Heart left ventricle (tissue), 13 donors: ENCODE measurements at regions not wholly inside any gene's neighbourhood (a gene's known extent, or its start where the extent isn't known, plus 50 kb on each side); places are given as distances from the start of the nearest gene placed in this dataset.

Experiments
- CTCF ChIP-seq, 12 donors: fragments of 200-600 bp; sonication (generic) in 4 of 12; IDR thresholded peaks; one replicate each; pipeline versions ENCODE4 v1.5.0 to v1.8.0; 2018 to 2022; ENCODE audit warnings: antibody characterized with exemption in 12 of 12, mild to moderate bottlenecking in 5 of 12
- POLR2A ChIP-seq, 2 donors: fragments of 450-650 bp; IDR thresholded peaks; one replicate each; pipeline ENCODE4 v1.6.1; 2017; ENCODE audit warnings: antibody characterized with exemption in 2 of 2, mild to moderate bottlenecking in 2 of 2, moderate library complexity in 2 of 2
- donor health status: ischemic (EF 13 %, LVEDD 7.1; RV severe dilation, severe dysfunction).
- donor health status: DM: no; HTN: yes; CAD: no.
- donor health status: DM: no; HTN: no; CAD: no.
- donor health status: ischemic (EF 25% LVEDD 6.9; RV normal size, moderate dysfunction).
- donor health status: ischemic (EF 25% LVEDD 5.7; RV mildly dilated, moderate dysfunction).
- donor health status: ischemic (EF 35%, LVEDD 5.7; RV mildly dilated, moderate dysfunction).
- donor health status: nonischemic (EF 11% LVEDD 7.7; RV severe dilation, severe dysfunction).
- donor health status: DM: yes; HTN: yes; CAD: no.
- donor health status: PGD.
- donor health status: ischemic (EF 29% LVEDD 5.4; RV normal size, mild dysfunction).
- donor health status: nonischemic (EF 23%, LVEDD 6.1; RV moderate dilation, normal function).

- TF ChIP-seq CTCF (IDR thresholded peaks at IDR 0.05) (no peak), POLR2A (IDR thresholded peaks at IDR 0.05) (no peak)
Measured at GRCh38 chr4:66465111-66465510, 794.8 kb upstream of the EPHA5 start.
